Esophagus squamous epithelium (tissue), 4 donors: ENCODE measurements at regions not wholly inside any gene's neighbourhood (a gene's known extent, or its start where the extent isn't known, plus 50 kb on each side); places are given as distances from the start of the nearest gene placed in this dataset.

ENCODE experiments used
- POLR2A ChIP-seq, 4 donors: fragments of 450-650 bp; IDR thresholded peaks; one replicate each; pipeline ENCODE4 v1.6.1; 2017; ENCODE audit warnings: antibody characterized with exemption in 4 of 4, mild to moderate bottlenecking in 4 of 4, moderate library complexity in 3 of 4
- TF ChIP-seq, protein P1 (sequence below), 6 experiments: fragments of 450-650 bp in 4 of 6; fragments of 200-600 bp in 2 of 6; sonication (generic) in 2 of 6; IDR thresholded peaks; one replicate each; pipeline ENCODE4 v1.5.1; 2016 to 2019; ENCODE audit warnings: antibody characterized with exemption in 6 of 6, mild to moderate bottlenecking in 4 of 6, moderate library complexity in 4 of 6

GRCh38 chrX:13489454-13489853 lies 79.9 kb upstream of the EGFL6 start:
- TF ChIP-seq POLR2A (IDR thresholded peaks at IDR 0.05) = no peak
- TF ChIP-seq, protein P1, sequence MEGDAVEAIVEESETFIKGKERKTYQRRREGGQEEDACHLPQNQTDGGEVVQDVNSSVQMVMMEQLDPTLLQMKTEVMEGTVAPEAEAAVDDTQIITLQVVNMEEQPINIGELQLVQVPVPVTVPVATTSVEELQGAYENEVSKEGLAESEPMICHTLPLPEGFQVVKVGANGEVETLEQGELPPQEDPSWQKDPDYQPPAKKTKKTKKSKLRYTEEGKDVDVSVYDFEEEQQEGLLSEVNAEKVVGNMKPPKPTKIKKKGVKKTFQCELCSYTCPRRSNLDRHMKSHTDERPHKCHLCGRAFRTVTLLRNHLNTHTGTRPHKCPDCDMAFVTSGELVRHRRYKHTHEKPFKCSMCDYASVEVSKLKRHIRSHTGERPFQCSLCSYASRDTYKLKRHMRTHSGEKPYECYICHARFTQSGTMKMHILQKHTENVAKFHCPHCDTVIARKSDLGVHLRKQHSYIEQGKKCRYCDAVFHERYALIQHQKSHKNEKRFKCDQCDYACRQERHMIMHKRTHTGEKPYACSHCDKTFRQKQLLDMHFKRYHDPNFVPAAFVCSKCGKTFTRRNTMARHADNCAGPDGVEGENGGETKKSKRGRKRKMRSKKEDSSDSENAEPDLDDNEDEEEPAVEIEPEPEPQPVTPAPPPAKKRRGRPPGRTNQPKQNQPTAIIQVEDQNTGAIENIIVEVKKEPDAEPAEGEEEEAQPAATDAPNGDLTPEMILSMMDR (IDR thresholded peaks at IDR 0.05) = no peak
